GM13976 (cell line): ENCODE measurements at regions not wholly inside any gene's neighbourhood (a gene's known extent, or its start where the extent isn't known, plus 50 kb on each side); places are given as distances from the start of the nearest gene placed in this dataset.
"Not testable (repeated sequence)": the region's sequence is repeated elsewhere in the genome, so short reads cannot be mapped to it uniquely, and the experiment has no call there.

ENCODE experiments used
- DNase-seq: peaks from one replicate; pipeline ENCODE4 v3.0.0; 2012; ENCODE audit warnings: low spot score
- in situ Hi-C: fragments of 300-500 bp; cut with MboI; formaldehyde crosslinking; loops from one replicate; pipeline ENCODE4 v1.12.0; 2022; ENCODE audit warnings: low sequenced_read_pairs, mixed read lengths, inconsistent platforms; ENCODE audit not compliant: unreplicated experiment
- TF ChIP-seq, protein P1 (sequence below): IDR thresholded peaks from 2 replicates; pipeline ENCODE4 v1.5.1; 2012; ENCODE audit warnings: borderline replicate concordance, mild to moderate bottlenecking; ENCODE audit not compliant: insufficient read depth; ENCODE audit errors: extremely low read depth, missing control alignments, control extremely low read depth

DNA sequence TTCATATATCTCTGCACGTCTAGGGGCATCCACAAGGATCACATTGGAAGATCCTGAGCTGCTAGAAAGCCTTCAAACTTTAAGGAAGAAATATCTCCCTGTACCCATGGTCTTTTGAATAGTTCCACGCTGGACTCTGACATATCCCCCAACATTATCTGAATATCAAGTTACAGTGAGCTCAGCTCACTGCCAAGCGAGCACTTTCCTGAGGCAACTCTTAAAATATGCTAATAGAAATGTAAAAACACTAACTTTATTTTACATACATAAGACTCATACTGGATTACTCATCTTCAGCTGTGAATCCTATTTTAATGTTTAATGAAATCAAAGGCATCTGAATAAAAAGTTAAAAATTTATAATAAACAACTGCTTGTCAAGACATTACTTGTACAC lies 420.2 kb upstream of the CCDC54 start:
- TF ChIP-seq, protein P1, sequence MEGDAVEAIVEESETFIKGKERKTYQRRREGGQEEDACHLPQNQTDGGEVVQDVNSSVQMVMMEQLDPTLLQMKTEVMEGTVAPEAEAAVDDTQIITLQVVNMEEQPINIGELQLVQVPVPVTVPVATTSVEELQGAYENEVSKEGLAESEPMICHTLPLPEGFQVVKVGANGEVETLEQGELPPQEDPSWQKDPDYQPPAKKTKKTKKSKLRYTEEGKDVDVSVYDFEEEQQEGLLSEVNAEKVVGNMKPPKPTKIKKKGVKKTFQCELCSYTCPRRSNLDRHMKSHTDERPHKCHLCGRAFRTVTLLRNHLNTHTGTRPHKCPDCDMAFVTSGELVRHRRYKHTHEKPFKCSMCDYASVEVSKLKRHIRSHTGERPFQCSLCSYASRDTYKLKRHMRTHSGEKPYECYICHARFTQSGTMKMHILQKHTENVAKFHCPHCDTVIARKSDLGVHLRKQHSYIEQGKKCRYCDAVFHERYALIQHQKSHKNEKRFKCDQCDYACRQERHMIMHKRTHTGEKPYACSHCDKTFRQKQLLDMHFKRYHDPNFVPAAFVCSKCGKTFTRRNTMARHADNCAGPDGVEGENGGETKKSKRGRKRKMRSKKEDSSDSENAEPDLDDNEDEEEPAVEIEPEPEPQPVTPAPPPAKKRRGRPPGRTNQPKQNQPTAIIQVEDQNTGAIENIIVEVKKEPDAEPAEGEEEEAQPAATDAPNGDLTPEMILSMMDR = no peak
- DNase-seq = no peak
- in situ Hi-C loops = no loop called here

DNA sequence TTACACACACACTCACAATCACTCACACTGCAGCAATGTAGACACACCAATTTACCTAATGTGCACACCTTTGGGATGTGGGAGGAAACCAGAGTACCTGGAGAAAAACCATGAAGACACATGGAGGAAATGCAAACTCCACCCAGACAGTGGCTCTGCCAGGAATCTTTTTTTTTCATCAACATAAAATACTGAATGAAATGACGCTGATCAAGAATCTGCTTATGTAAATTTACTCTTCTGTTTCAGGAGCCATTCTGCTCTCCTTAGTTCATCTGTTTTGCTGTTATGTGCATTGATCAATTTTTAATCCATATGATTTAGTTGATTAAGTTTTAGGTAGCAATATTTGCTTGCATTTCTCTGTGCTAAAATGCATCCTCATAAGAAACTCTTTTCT lies 414.2 kb upstream of the CCDC54 start:
- in situ Hi-C loops = no loop called here
- TF ChIP-seq, protein P1 = no peak
- DNase-seq = no peak

- TF ChIP-seq, protein P1 = no peak
- in situ Hi-C loops = no loop called here
- DNase-seq = no peak
Measured at GRCh38 chr3:106963442-106963841, 413.8 kb upstream of the CCDC54 start.

DNA sequence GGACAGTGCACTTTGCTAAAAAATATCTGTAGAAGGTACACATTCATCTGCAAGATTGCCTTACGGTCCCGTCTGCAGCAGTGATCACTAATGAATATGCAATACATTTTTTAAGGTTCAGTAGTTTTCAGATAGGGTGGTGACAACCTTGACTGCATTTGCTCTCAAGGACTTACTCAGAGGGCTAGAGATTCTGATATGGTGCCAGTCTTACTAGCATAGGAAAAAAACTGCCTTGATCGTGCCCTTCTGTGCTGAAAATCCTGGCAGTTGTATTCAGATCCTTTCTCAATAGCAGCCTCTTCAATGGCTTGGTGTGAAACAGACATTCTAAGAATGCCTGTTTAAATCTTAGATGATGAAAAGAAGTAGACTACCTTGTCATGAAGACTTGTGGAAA lies 411.9 kb upstream of the CCDC54 start:
- in situ Hi-C loops = no loop called here
- TF ChIP-seq, protein P1 = no peak

DNA sequence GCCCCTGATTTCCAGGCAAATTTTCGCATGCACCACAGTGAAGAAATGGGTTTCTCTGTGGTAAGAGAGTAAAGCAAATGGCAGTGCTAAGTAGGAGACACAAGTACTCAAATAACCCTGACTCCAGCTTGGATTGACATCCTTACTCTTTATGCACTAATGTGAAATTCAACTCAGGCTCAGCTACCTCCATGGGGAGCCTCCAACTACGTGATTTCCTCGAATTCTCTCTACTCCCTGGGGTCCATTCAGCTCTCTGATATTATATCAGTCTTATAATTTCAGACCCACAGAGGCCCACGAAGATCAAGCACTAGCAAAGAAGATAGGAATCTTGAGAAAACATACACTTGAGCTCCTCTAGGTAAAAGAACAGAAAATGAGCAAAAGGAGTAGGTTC lies 407.6 kb upstream of the CCDC54 start:
- TF ChIP-seq, protein P1 = no peak
- in situ Hi-C loops = no loop called here
- DNase-seq = no peak

More for the DNA sequence above, 411.9 kb upstream of the CCDC54 start:
- DNase-seq = no peak

- in situ Hi-C loops = no loop called here
- TF ChIP-seq, protein P1 = no peak
- DNase-seq = no peak
Measured at GRCh38 chr3:106981392-106981791, 395.8 kb upstream of the CCDC54 start.

GRCh38 chr3:106985721-106986120 lies 391.5 kb upstream of the CCDC54 start:
- in situ Hi-C loops = no loop called here
- TF ChIP-seq, protein P1 = no peak
- no peak for DNase-seq

GRCh38 chr3:106998841-106999682 lies 378.2 kb upstream of the CCDC54 start:
- DNase-seq, in situ Hi-C loops: not testable (repeated sequence)
